Right ventricle myocardium superior (tissue), 1 donor: ENCODE measurements at regions not wholly inside any gene's neighbourhood (a gene's known extent, or its start where the extent isn't known, plus 50 kb on each side); places are given as distances from the start of the nearest gene placed in this dataset.

Source experiments
- ATAC-seq: fragments of 200-7000 bp; cut with Tn5 transposase; one replicate; pipeline ENCODE4 v1.9.1; 2020; ENCODE audit warnings: mild to moderate bottlenecking; ENCODE audit not compliant: poor library complexity
- DNase-seq: peaks from one replicate; pipeline ENCODE4 v3.0.0-alpha.2; 2020
- intact Hi-C: fragments of 100-400 bp; cut with DNase I; formaldehyde crosslinking; loops from one replicate; pipeline ENCODE4 v1.11.2; 2022
- donor health status: DM: no; HTN: yes; CAD: no; lungs with severe emphysema.

DNA sequence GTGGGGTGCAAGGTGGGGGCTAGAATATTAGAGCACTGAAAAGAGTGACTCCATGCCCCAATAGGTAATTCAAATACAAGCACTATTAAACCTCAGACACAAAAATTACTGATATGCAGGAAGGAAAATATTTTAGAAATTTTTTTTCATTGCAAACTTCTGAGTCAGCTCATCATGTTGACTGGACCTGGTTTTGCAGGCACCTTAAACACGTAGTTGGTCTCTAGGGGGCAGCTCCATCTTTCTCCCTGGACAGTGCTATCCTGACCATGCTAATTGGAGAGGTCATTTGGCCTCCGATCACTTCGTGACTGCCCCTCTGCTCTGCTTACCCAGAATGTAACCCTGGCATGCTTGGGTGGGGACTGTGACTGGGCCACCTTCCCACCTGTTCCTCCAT lies 368.4 kb upstream of the MKI67 start:
- DNase-seq = no peak
- no peak for ATAC-seq
- intact Hi-C loops = no loop called here

DNA sequence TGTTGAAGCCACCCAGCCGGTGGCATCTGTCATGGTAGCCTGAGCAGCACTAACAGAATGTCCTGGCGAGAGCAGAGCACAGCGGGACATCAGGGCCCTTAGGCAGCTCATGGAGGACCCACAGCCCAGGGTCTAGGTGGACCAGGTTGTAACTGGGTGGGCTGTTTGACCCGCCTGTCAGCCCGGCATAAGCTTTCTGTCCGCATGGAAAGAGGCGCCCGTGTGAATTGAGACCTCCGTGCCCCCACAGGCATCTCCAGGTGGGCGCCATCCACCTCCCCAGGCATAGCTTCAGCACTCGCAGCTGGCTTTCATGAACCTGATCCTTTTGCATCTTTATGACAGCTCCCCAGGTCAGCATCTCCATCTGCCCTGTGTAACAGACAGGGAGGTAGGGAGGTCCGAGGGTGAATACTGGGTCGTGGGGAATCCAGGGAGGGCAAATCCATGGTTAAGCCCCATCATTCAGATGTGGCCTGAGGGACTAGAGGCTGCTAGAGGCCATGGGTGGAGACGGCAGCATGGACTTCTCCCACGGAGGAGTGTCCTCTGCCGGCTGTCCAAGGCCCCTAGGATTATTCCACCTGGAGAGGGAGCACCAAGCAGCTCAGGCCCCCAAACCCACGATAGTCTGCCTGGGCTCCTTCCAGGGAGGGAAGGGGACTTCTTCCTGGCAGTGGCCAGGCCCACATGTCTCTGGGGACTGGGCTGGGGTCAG lies 371.6 kb upstream of the MKI67 start:
- intact Hi-C loops = no loop called here
- ATAC-seq = no peak
- no peak for DNase-seq

DNA sequence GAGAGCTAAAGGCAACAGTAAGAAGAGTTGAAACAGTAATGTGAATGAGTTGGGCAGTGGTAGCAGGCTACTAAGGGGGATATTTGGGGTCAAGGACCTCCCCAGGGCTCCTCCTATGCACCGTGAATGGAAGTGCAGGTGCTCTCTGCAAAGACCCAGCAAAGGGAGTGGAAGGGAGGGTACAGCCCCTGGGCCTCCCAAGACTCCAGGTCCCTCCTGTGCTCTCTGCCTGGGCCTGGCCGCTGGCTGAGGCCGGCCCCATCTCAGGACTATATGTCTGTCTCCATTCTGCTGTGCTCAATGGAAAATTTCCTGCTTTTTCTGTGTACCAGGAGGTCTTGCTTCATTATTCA lies 372.1 kb upstream of the MKI67 start:
- ATAC-seq (no peak), DNase-seq (no peak)
- intact Hi-C loops = no loop called here

DNA sequence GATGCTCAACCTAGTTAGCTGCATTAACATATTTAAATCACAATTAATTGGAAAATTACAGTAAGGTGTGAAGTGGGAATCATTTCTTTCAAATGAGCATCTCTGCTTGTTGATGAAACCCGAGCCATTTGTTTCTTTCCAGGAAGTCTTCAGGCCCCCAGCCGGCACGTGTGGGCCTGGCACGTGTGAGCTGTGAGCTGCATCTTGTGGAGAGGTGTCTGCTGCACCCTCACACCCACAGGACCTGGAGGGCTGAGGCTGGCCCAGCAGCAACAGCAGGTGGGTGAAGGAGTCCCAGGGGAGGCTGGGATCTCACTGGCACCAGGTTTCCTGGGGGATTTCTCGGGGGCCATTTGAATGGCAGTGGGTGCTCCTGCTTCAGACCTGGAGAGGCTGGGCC lies 372.5 kb upstream of the MKI67 start:
- intact Hi-C loops = no loop called here
- no peak for ATAC-seq
- DNase-seq = no peak

DNA sequence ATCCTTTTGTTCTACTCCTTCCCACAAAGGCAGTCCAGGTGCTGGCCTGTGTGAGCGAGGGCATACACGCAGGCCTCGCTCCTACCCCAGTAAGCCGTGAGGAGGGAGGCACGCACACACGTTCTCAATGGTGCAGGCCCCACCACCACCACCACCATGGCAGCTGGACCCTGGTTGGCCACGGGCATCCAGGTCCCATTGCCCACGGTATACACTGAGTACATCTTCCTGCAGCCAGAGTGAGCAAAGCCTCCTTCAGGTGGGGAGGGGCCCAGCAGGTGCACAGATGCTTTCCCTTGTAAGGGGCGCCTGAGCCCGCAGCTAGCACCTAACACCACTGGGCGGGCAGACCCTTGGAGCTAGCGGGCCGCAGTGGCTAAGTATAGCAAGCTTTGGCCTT lies 373.3 kb upstream of the MKI67 start:
- intact Hi-C loops = no loop called here
- no peak for ATAC-seq
- no peak for DNase-seq

DNA sequence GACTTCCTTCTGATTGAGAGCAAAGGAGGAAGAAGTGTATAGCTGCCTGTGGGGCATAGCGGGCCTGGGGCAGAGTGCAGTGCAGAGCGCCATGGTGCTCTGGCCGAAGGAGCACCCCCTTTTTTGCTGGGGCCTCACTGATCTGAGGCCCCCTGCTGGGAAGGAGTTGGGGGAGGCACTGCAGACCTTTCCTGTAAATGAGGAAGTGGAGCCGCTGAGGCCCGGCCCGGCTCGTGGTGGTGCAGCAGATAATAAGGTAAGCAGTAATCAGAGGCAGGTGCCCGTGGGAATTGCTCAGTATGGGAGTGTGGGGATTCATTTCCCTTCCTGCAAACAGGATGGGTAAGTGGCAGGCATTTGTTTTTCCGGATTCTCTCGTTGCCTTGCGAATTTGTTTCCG lies 373.7 kb upstream of the MKI67 start:
- ATAC-seq (no peak), DNase-seq (no peak)
- intact Hi-C loops = no loop called here

DNA sequence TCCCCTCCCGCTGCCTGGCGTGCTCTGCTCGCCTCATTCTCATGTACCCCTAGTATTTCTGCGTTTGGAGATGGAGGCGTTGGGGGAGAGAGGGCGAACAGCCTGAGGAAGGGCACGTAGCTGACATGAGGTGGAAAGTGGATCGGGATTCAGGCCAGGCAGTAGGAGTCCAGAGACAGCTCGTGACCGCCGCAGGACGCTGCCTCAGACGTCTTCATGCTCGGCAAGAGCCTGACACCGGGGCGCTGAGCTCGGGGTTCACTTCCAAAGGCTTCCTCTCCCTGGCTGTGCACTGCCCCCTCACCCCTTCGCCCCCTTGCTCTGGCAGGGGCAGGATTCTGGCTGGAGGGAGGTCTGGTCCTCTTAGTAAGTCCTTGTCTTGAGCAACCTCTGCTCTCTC lies 374.4 kb upstream of the MKI67 start:
- DNase-seq = no peak
- intact Hi-C loops = no loop called here
- no peak for ATAC-seq

DNA sequence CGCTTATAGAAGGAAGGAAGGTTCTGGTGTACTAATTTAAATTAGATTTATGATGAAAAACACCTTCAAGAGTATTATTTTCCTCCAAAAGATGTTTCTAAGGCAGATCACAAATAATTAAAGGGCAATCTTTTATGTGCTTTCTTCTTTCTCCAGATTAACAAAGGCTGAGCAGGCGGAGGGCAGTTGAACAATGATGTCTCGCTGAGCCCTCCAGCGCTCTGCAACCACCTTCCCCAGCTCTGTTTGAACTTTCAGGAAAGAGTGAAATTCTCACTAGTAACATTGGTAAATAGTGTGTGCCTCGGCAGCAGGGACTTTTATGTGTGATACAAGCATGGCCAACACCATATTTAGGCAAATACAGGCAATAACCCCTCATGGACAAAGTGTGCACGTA lies 379.1 kb upstream of the MKI67 start:
- DNase-seq (no peak), ATAC-seq (no peak)
- intact Hi-C loops = no loop called here

DNA sequence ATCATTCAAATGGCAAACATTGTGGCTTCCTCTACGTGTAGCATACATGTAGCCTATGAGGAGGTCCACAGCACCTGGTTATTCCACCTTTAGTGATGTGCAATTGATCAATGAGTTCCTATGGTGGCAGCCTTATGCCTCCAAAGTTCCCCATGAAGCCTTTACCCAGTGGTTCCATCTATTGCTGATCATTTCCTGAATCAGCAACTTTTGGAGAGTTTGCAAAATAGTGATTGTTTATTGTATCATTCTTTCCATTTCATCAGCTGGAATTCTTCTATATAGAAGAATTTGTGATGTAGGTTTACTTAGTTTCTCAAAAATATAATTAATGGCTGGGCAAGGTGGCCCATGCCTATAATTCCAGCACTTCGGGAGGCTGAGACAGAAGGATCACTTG lies 380.2 kb upstream of the MKI67 start:
- no peak for DNase-seq
- intact Hi-C loops = no loop called here
- ATAC-seq = no peak

DNA sequence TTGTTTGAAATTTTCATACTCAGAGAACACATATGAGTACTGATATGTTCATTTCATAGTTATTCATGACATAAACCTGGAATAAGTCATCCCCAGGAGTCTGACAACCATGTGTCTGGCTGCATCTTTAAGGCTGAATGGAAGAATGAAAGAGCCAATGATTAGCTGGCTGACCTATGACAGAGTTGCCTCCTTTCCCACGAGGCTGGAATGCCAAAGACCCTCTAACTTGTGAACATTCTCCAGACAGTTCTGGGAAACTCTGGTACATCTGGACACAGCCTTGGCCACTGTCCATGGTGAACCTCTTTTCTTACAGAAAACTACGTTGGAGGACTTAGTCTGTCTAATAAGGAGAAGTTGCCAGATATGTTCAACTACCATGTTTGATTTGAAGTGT lies 380.8 kb upstream of the MKI67 start:
- ATAC-seq = no peak
- DNase-seq = no peak
- intact Hi-C loops = no loop called here

DNA sequence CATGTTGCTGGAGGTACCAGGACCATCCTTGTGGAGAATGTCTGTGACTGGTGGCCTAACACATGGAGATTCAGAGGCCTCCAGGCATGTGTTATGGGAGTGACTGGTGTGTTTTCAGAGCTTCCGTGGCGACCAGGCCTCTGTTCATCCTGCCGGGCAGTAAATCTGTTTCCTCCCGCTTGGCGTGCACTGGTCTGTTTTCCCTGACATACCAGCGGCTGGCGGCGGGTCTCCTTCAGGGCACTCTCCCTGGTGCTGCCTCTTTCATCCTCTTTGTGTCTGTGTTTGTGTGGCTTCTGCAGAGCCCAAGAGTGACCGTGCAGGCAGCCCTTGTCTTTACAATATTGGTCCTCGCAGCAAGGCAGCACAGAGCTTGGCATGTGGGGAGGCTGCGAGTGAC lies 385.1 kb upstream of the MKI67 start:
- ATAC-seq (no peak), DNase-seq (no peak)
- intact Hi-C loops = no loop called here

DNA sequence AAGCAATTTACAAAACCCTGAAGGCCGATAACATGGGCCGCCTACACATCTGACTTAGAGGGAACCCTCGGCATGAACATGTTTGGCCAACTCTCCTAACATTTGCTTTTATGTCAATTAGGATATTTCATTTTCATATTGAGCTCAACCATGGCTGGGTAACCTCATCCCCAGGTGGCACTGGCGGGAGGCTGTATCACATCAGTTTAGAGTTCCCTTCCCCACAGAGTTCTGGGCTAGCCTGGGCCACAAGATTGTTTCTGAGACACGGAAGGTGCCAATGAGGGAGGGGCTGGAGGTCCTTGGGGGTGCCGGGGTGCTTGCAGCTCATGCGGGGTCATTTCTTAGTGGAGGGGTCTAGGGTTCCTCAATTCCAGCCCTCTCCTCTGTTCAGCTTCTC lies 386.5 kb upstream of the MKI67 start:
- ATAC-seq (no peak), DNase-seq (no peak)
- intact Hi-C loops = no loop called here

DNA sequence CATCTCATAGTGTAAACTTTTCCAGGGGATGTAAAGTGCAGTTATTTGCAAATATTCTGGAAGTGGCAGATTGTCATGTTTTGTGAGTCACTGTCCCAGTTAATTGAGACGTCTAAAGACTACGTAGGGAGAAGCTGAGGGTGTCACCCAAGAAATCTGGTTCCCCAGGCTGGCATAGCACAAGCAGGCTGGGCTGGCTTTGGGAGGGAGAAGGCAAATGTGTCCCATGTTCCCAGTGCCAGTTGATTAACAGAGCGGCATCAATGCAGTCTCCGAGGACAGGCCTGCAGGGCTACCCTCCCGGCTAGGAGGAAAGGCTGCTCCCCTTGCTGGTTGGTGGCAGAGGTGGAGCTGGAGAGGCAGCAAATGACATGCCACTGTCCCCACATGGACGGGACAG lies 388.3 kb upstream of the MKI67 start:
- ATAC-seq (no peak), DNase-seq (no peak)
- intact Hi-C loops = no loop called here

DNA sequence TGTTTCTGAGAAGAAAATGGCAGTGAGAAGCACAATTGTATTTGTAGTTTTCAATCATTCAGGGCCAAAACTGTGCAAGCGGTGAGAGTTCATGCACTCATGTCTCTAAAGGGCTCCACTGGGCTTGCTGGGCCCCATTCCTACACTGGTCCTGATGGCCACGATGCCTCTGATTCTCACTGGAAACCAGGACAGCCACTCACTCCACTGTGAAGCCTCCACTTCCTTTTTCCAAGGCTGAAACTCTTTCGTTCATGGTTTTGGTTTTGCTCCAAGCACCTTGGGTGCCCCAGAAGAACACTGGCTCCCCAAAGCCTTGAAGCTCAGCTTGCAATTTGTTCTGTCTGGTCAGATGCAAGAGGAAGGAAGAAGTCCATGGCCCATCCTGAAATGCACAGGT lies 390.0 kb upstream of the MKI67 start:
- DNase-seq (no peak), ATAC-seq (no peak)
- intact Hi-C loops = no loop called here

DNA sequence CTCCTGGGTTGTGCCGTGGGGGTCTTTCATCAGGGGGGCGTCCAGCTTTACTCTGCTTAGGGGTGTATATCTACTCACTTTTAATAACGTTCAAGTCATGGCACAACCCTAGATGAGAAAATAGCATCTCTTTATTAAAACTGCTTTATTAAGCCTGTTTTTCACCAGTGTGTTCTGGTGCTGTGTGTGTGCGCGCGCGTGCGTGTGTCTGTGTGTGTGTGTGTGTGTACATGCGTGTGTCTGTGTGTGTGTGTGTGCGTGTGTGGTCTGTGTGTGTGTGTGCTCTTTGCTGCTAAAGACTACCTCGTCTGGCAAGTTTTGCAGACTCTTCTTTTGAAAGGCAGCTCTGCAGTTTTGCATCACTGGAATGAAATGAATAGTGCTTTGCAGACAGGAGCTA lies 390.9 kb upstream of the MKI67 start:
- ATAC-seq (no peak), DNase-seq (no peak)
- intact Hi-C loops = no loop called here

DNA sequence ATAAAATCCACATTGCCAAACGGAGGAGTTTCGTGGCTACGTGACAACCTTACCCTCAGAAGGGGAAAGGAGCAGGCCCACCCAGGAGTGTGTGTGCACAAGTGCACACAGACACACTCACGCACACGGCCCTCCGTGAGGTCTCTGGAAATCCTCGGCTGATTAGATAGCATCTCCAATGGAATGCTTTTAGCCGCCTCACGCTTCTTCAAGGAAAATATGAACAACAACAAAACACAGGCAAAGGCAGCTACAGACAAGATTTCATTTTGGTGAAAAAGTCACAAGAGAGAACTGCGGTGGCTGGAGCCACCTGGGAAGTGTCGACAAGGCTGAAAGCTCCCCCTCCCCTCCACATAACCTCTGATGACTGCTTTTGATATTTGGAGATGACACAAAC lies 391.8 kb upstream of the MKI67 start:
- no peak for DNase-seq
- ATAC-seq = no peak
- intact Hi-C loops = no loop called here

DNA sequence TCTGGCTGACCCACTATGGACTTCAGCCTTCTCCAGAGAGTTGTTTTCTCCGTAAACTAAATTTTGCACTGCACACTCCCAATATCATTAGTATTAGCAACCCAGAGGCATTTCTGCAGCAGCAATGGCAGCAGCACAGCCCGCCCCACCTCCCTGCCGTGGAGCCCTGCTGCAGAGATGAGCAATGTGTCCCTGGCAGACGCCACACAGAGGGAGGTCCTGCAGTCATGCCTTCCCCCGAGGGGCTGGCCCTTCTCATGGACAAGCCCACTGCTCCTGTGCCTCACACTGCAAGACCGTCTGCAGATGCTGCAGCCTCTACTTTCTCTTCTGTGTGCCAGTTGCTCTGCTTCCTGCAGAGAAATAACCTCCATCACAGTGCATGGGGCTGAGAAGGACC lies 393.4 kb upstream of the MKI67 start:
- intact Hi-C loops = no loop called here
- no peak for DNase-seq
- no peak for ATAC-seq

DNA sequence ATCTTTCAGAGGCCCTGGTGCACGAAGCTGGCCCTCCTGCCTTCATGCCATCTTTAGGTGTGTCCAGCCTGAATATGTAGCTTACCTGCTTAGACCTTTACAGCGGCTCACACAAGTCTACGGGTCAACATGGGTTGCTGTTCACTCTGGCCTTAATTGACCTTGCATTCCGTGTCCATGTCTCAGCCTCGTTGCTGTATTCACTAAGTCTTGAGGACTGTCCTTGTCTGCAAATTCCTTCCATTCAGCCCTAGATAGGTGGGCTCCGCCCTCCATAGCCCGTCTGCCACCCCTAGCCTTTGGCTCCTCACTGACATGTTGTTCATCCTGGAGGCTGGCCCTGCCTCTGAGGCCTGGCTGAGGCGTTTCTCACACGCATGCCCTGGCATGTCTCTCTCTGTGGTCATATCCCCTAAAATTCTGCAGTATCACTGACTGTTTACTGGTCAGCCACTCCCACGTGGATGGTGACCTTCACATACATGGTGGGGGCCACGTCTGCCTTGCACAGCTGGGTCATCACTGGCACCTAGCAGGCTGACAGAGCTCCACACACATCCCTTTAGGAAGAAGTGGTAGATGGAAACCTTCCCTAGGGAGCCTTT lies 394.1 kb upstream of the MKI67 start:
- intact Hi-C loops = no loop called here
- DNase-seq (no peak), ATAC-seq (no peak)

DNA sequence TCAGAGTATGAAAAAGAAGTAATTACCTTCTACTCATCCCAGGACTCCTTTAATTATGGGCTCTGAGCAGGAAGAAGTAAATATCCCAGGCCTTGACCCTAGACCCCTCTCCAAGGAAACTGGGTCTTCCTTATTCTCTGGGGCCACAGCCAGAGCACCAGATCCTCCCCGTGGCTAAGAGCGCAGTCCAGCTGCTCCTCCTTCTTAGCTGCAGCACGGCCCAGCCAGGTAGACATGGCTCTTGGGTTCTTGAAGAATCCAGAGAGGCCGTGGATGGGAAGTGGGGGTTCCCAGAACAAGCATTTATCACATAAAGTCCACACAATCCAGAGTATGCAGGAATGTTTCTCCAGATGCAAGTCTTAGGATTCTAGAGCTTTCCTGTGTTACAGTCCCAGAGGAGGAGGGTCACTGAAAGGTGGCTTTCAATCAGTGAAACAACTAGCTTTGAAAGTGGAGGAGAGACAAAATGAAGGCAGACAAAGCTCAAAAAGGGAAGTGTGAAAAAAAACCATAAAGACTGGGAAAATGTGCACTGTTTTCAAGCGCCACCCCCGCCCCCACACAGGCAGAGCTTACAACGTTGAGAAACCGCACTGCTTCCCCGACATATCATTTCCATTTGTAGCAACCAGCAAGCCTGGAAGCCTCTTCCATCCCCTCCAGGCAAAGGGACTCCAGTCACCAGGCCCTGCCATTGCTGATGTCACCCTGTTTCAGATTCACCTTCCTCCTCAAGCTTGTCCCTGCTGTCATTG lies 396.5 kb upstream of the MKI67 start:
- intact Hi-C loops = no loop called here
- DNase-seq = no peak
- ATAC-seq = no peak

DNA sequence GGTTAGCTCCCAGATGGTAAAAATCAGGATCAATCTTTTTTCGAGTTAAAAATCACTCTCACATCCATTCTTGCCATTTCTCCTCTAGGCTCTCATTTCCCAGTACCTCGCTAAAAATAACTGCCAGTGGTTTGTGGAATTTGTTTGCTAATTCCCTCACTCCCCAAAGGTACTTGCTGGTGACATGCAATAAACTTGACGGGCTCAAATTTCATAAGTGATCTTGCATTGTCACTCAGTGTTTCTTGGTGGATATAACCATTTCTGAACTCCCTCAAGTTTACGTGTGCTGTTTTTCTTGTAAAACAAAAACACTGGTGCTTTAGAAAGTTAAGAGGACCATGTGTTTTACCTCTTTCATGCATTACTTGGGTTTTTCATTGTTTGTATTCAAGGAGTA lies 399.2 kb upstream of the MKI67 start:
- no peak for DNase-seq
- intact Hi-C loops = no loop called here
- no peak for ATAC-seq

DNA sequence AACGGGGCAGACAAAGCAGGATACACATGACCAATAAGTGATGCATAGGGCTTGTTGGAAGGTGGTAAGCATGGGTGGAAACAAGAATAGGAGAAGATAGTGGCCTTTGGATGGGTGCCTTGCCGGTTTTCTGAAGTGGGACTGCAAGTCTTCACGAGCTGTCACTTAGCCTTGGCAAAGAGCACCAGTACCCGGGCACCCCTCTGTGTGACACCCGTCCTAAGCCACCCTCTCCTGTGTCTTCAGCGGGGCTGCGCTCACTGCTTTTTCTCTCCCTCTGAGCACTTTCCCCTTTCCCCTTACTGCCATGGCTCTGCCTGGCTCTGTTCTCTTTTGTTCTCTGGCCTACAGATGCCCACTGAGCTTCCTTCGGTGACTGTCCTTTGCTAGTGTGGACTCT lies 399.7 kb upstream of the MKI67 start:
- intact Hi-C loops = no loop called here
- DNase-seq = no peak
- ATAC-seq = peak; percentile 43
